Smooth muscle cell (in vitro differentiated cells): ENCODE measurements at regions not wholly inside any gene's neighbourhood (a gene's known extent, or its start where the extent isn't known, plus 50 kb on each side); places are given as distances from the start of the nearest gene placed in this dataset.

ENCODE experiments used
- DNase-seq: peaks from one replicate; lab custom pipeline; 2025; ENCODE audit not compliant: unreplicated experiment; lab: John Stamatoyannopoulos, UW
- H2AFZ ChIP-seq: fragments of 200-600 bp; sonication (generic); 2 replicates; pipeline ENCODE4 v1.6.0; 2016; ENCODE audit warnings: antibody characterized with exemption, low read depth, mild to moderate bottlenecking
- H3F3A ChIP-seq: fragments of 200-600 bp; sonication (generic); 2 replicates; pipeline ENCODE4 v1.6.0; 2017; ENCODE audit warnings: antibody characterized with exemption, low read depth
- H3K27ac ChIP-seq: fragments of 200-600 bp; sonication (generic); 2 replicates; pipeline ENCODE4 v1.5.1; 2016; ENCODE audit warnings: low read depth, mild to moderate bottlenecking
- H3K27me3 ChIP-seq: fragments of 200-600 bp; sonication (generic); 2 replicates; pipeline ENCODE4 v1.6.1; 2016; ENCODE audit warnings: low read depth, mild to moderate bottlenecking
- H3K36me3 ChIP-seq: fragments of 200-600 bp; sonication (generic); 2 replicates; pipeline ENCODE4 v1.5.1; 2016; ENCODE audit warnings: low read depth
- H3K4me1 ChIP-seq: fragments of 200-600 bp; sonication (generic); 2 replicates; pipeline ENCODE4 v1.5.1; 2016; ENCODE audit warnings: low read depth
- H3K4me2 ChIP-seq: fragments of 200-600 bp; sonication (generic); 2 replicates; pipeline ENCODE4 v1.6.0; 2016; ENCODE audit warnings: mild to moderate bottlenecking
- H3K4me3 ChIP-seq: fragments of 200-600 bp; sonication (generic); 2 replicates; pipeline ENCODE4 v1.5.1; 2016; ENCODE audit warnings: mild to moderate bottlenecking
- H3K79me2 ChIP-seq: fragments of 200-600 bp; sonication (generic); 2 replicates; pipeline ENCODE4 v1.6.0; 2016; ENCODE audit warnings: low read depth, mild to moderate bottlenecking
- H3K9ac ChIP-seq: fragments of 200-600 bp; sonication (generic); 2 replicates; pipeline ENCODE4 v1.6.0; 2016; ENCODE audit warnings: low read depth
- H3K9me3 ChIP-seq: fragments of 200-600 bp; sonication (generic); replicated peaks from 2 replicates; pipeline ENCODE4 v1.5.1; 2016; ENCODE audit warnings: low read depth
- H4K20me1 ChIP-seq: fragments of 200-600 bp; sonication (generic); 2 replicates; pipeline ENCODE4 v1.6.0; 2016; ENCODE audit warnings: low read depth
- WGBS: methylation state at CpG from one replicate; pipeline ENCODE4 v1.1.7; 2016; ENCODE audit warnings: low lambda C conversion rate; 5-methylcytosine and 5-hydroxymethylcytosine counted together
- TF ChIP-seq, protein P1 (sequence below): fragments of 200-600 bp; sonication (generic); IDR thresholded peaks from 2 replicates; pipeline ENCODE4 v1.5.1; 2017; ENCODE audit warnings: borderline replicate concordance, mild to moderate bottlenecking, antibody characterized with exemption; ENCODE audit not compliant: insufficient read depth, poor library complexity, severe bottlenecking

DNA sequence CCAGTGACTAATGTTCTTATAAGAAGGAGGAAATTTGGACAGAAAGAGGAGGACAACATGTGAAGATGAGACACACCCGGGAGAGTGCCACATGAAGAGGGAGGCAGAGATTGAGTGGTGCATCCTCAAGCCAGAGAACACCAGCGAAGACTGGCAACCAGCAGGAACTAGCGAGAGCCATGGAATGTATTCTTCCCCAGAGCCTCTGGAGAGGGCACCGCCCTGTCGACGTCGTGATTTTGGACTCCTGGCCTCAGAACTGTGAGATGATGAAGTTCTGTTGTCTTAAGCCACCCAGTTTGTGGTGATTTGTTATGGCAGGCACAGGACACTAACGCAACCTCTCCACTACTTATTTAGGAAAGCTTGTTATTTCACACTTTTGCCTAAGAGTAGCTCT lies 196.0 kb upstream of the TLL1 start:
- Histone ChIP-seq H3K27ac (no peak overlapping the region), H3K27me3 (no peaks in the 10 kb centered on the region), H3K79me2 (no peaks in the 10 kb centered on the region), H3K4me2 (no peak overlapping the region), H2AFZ (no peak overlapping the region), H3K4me3 (no peak overlapping the region), H3K9me3 (no peaks in the 10 kb centered on the region), H3K9ac (no peak overlapping the region), H3K4me1 (no peaks in the 10 kb centered on the region), H3K36me3 (no peaks in the 10 kb centered on the region), H4K20me1 (no peaks in the 10 kb centered on the region), H3F3A (no peaks in the 10 kb centered on the region)
- no peak for DNase-seq
- TF ChIP-seq, protein P1, sequence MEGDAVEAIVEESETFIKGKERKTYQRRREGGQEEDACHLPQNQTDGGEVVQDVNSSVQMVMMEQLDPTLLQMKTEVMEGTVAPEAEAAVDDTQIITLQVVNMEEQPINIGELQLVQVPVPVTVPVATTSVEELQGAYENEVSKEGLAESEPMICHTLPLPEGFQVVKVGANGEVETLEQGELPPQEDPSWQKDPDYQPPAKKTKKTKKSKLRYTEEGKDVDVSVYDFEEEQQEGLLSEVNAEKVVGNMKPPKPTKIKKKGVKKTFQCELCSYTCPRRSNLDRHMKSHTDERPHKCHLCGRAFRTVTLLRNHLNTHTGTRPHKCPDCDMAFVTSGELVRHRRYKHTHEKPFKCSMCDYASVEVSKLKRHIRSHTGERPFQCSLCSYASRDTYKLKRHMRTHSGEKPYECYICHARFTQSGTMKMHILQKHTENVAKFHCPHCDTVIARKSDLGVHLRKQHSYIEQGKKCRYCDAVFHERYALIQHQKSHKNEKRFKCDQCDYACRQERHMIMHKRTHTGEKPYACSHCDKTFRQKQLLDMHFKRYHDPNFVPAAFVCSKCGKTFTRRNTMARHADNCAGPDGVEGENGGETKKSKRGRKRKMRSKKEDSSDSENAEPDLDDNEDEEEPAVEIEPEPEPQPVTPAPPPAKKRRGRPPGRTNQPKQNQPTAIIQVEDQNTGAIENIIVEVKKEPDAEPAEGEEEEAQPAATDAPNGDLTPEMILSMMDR = no peak
- WGBS = 97% methylated on average over 8 of the region's 8 CpGs

DNA sequence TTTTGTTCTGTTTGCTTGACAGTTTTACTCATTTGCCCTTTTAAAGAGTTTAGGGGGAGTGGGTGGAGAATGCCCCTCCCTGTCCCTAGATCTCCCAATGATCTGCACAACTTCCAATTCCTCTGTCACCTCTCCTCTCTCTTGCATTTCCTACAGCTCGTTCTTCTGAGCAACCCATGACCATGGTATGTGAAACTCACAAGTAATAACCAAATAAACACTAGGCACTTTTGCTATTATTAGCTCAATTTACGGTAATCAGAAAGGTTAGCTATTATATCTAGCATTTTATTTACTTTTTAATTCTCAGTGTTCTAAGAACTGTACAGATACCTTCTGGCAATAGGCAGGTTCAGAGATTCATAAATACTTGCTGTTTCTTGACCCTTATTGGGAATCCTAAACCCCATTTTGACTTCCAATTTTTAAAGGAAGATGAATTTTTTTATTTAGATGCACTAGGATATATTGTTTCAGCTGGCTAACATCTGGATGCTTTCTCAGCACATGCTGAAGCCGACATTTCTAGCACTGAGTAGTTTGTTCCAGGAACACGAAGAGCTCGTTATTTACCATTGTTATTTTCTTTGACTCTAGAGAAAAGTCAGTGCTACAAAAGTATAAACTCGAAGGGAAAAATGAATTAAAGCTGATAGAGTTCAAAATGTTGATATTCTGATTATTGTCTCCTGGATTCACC lies 194.7 kb upstream of the TLL1 start:
- H3K27me3 ChIP-seq = no peaks in the 10 kb centered on the region
- H3K27ac ChIP-seq = no peak overlapping the region
- TF ChIP-seq, protein P1 = no peak
- H3K79me2 ChIP-seq = no peaks in the 10 kb centered on the region
- H3K4me3 ChIP-seq = no peak overlapping the region
- H2AFZ ChIP-seq = no peak overlapping the region
- H3K9me3 ChIP-seq = no peaks in the 10 kb centered on the region
- WGBS = 83% methylated on average over 6 of the region's 6 CpGs
- DNase-seq = no peak
- no peaks in the 10 kb centered on the region for H4K20me1 ChIP-seq
- H3K9ac ChIP-seq = no peak overlapping the region
- H3K4me1 ChIP-seq = no peaks in the 10 kb centered on the region
- no peak overlapping the region for H3K4me2 ChIP-seq
- H3K36me3 ChIP-seq = no peaks in the 10 kb centered on the region
- no peaks in the 10 kb centered on the region for H3F3A ChIP-seq

DNA sequence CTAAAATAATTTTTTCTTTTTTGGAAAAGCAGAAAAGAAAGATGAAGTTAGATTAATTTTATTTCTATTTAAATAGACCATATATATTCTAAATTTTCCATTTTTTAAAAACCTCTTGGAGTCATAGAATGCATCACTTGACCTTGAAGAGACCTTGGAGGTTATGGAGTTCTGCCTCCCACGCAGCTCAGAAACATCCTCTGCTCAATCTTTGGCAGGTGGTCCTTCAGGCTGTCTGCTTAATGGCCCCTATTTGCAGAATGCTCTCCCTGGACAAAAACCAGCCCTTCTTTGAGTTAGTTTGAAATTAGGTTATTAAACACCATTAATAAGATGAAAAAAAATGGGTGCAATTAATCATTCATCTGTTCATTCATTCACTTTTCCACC lies 194.1 kb upstream of the TLL1 start:
- no peak overlapping the region for H3K9ac ChIP-seq
- WGBS = 87% methylated on average over 1 of the region's 1 CpG
- TF ChIP-seq, protein P1 = no peak
- no peaks in the 10 kb centered on the region for H3K79me2 ChIP-seq
- no peak for DNase-seq
- H3K4me3 ChIP-seq = no peak overlapping the region
- no peak overlapping the region for H3K4me2 ChIP-seq
- no peak overlapping the region for H2AFZ ChIP-seq
- H3K27ac ChIP-seq = no peak overlapping the region
- H3K36me3 ChIP-seq = no peaks in the 10 kb centered on the region
- no peaks in the 10 kb centered on the region for H3K4me1 ChIP-seq
- H3F3A ChIP-seq = no peaks in the 10 kb centered on the region
- H3K9me3 ChIP-seq = no peaks in the 10 kb centered on the region
- H3K27me3 ChIP-seq = no peaks in the 10 kb centered on the region
- no peaks in the 10 kb centered on the region for H4K20me1 ChIP-seq

DNA sequence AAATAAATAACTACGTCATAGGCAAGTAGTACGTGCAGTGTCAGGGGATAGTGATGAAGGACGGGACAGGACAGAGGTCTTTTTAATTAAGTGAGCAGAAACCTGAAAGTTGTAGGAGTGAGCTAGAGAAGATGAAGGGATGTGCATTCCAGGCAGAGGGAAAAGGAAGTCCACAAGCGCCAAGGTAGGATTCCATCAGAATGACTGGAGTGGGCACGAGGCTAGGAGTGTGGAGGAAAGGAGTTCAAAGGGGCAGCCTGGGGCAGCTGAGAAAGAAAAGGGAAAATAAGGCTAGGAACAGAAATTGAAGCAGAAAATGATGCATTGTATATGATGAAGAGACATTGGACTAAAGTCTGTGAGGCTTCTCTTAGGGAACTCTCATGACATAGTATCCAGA lies 192.2 kb upstream of the TLL1 start:
- H3K9ac ChIP-seq = no peak overlapping the region
- H3K79me2 ChIP-seq = no peaks in the 10 kb centered on the region
- 97% methylated on average over 5 of the region's 5 CpGs for WGBS
- H3K4me3 ChIP-seq = no peak overlapping the region
- H3K4me1 ChIP-seq = no peaks in the 10 kb centered on the region
- no peak overlapping the region for H3K4me2 ChIP-seq
- no peaks in the 10 kb centered on the region for H3K36me3 ChIP-seq
- H3K27me3 ChIP-seq = no peaks in the 10 kb centered on the region
- H2AFZ ChIP-seq = no peak overlapping the region
- no peaks in the 10 kb centered on the region for H3F3A ChIP-seq
- H4K20me1 ChIP-seq = no peaks in the 10 kb centered on the region
- TF ChIP-seq, protein P1 = no peak
- H3K27ac ChIP-seq = no peak overlapping the region
- H3K9me3 ChIP-seq = no peaks in the 10 kb centered on the region
- no peak for DNase-seq
